Fibroblast of peridontal ligament (primary cell): ENCODE measurements at regions not wholly inside any gene's neighbourhood (a gene's known extent, or its start where the extent isn't known, plus 50 kb on each side); places are given as distances from the start of the nearest gene placed in this dataset.
"Not testable (repeated sequence)": the region's sequence is repeated elsewhere in the genome, so short reads cannot be mapped to it uniquely, and the experiment has no call there.

Experiments
- DNase-seq: peaks from one replicate; pipeline ENCODE4 v3.0.0-alpha.2; 2010; ENCODE audit errors: extremely low read depth

DNA sequence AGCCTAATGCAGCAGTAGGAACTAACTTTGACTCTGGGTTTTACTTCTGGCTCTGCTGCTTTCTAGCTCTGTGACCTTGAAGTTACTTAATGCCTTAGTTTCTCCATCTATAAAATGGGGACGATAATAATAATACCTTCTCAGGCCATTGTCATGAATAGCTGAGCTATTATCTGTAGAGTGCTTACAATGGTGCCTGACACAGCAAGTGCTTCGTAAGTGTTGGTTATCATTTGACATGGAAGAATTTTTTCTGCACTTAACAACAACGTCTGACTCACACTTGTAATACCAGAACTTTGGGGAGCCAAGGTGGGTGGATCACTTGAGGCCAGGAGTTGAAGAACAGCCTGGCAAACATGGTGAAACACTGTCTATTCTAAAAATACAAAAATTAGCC, 140.5 kb downstream of the ARL4A start:
- no peak for DNase-seq

DNA sequence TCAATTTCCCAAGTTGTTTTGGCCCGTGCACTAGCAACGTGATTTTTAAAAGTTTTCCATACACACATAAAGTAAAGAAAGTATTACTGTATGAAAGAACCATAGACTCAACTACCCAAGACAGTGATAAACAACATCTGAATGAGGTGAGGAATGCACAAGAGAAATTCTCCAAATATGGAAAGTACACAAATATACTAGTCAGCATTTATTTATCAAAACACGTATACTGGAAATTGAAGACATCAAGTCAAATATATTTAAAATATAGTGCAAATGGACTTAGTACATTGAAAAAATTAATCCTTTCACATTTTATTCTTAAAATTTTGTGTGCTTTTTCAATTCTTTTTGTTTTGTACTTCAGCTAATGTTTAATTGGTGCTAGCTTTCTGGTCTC, 143.6 kb downstream of the ARL4A start:
- DNase-seq: no peak

DNA sequence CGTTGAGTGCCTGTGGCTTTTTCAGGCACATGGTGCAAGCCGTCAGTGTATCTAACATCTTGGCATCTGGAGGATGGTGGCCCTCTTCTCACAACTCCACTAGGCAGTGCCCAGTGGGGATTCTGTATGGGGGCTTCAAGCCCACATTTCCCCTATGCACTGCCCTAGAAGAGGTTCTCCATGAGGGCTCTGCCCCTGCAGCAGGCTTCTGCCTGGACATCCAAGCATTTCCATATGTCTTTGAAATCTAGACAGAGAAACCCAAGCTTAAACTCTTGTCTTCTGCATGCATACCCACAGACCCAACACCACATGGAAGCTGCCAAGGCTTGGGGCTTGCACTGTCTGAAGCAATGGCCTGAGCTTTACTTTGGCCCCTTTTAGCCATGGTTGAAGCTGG, 146.4 kb downstream of the ARL4A start:
- no peak for DNase-seq

DNA sequence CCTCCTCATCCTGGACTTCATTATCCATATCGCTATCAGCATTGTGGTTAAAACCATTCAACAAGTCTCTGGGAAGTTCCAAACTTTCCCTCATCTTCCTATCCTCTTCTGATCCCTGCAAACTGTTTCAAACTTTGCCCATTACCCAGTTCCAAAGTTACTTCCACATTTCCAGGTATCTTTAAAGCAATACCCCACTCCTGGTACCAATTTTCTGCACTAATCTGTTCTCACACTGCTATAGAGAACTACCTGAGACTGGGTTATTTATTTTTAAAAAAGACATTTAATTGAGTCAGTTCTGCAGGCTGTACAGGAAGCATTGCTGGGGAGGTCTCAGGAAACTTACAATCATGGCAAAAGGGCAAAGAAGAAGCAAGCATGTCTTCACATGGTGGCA, 147.3 kb downstream of the ARL4A start:
- no peak for DNase-seq

DNA sequence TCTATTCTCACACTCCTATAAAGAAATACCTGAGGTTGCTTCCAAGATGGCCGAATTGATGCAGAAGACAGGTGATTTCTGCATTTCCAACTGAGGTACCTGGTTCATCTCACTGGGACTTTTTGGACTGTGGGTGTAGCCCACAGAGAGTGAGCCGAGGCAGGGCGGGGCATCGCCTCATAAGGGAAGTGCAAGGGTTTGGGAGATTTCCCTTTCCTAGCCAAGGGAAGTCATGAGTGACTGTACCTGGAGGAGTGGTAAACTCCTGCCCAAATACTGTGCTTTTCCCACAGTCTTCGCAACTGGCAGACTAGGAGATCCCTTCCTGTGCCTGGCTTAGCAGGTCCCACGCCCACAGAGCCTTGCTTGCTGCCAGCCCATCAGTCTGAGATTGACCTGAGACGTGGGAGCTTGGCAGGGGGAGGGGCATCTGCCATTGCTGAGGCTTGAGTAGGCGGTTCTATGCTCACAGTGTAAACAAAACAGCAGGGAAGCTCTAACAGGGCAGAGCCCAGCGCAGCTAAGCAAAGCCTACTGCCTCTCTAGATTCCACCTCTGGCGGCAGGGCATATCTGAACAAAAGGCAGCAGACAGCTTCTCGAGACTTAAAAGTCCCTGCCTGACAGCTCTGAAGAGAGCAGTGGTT, 152.2 kb downstream of the ARL4A start:
- no peak for DNase-seq

DNA sequence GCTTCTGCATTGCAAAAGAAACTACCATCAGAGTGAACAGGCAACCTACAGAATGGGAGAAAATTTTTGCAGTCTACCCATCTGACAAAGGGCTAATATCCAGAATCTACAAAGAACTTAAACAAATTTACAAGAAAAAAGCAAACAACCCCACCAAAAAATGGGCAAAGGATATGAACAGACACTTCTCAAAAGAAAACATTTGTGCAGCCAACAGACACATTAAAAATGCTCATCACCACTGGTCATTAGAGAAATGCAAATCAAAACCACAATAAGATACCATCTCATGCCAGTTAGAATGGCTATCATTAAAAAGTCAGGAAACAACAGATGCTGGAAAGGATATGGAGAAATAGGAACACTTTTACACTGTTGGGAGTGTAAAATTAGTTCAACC, 157.3 kb downstream of the ARL4A start:
- not testable (repeated sequence) for DNase-seq

DNA sequence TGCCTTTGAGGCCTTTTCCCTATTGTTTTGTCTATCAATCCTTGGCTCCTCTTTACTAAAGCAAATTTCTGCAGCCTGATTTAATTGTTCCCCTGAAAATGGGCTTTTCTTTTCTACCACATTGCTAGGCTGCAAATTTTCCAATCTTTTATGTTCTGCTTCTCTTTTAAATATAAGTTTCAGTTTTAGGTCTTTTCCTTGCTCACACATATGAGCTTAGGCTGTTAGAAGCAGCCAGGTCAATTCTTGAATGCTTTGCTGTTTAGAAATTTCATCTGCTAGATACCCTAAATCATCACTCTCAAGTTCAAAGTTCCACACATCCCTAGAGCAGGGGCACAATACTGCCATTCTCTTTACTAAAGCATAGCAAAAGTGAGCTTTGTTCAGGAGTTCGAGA, 159.6 kb downstream of the ARL4A start:
- DNase-seq: no peak

DNA sequence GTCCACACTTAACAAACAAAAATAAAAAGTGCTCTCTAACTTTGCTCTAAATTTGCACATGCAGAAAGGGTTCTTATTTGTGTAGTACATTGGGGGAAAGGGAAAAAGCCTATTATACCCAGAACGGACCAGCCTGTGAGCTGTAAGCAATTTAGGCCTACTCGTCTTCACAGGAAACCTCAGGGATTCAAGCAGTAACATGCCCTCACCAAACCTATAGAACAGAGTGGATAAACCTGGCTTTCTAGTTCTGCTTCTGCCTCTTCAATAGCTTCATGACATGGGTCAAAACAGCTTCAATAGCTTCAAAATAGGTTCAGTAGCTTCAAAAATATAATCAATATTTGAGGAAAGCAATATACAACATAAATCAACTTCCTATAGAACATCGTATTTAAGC, 163.7 kb downstream of the ARL4A start:
- no peak for DNase-seq

DNA sequence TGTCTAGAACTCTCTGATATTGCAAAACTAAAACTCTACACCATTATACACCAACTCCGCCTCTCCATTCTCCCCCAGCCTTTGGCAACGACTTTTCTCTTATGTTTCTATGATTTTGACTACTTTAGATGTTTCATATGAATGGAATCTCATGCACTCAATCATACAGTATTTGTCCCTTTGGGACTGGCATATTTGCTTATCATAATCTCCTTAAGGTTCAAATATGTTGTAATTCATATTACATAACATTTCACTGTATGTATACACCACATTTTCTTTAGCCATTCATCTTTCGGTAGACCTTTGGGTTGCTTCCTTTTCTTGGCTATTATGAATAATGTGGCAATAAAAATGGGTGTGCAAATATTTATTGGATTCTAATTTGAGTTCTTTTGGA, 164.4 kb downstream of the ARL4A start:
- DNase-seq: peak; percentile 2

DNA sequence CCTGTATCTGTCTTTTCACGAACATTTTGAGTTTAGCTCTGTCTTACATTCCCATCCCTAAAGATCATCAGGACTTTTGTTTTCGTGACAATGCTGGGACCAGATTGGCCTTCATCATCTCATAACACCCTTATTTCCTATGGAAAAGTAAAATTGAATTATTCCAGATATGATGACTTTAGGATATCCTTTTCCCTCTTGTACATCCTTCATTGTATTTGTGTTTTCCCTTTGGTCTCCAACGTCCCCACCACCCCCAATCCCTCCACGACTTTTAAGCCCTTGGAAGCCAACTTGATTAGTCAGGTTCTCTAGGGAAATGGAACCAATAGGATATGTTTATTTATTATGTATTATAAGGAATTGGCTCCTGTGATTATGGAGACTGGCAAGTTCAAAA, 167.6 kb downstream of the ARL4A start:
- DNase-seq: peak; percentile 2

DNA sequence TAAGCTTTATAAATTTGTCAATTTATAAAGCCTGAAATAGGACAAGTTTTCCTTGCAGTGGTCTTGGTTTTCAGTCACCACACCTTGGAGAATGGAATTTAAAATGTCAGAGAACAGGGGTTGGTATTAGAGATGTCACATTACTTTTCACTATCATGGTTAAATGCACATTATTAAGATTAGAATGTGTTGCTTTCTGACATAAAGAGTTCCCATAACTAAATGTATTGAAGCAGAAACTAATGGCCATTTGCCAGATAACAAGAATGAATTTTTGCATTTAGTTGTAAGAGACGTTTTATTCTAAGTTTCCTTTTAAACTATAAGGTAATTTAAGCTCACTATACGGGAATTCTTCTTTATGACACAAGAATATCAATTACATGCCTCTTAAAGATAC, 172.3 kb downstream of the ARL4A start:
- no peak for DNase-seq

DNA sequence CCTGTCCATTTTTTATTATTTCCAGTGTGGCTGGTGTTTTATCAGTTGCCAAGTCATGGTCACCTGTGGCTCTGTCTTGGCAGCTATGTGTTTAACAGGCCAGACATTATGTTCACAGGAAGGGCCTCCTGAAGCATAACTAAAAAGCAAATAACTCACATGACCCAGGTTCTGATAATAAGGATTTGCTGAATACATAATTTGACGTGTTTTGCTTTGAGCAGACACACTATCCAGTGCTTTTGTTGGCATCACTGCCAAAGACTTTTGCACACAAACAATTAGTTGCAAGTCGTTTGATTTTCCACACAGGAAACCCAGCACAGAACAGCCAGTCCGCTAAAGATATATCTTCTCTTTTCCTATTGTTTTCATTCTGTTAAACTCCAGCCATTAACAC, 173.6 kb downstream of the ARL4A start:
- no peak for DNase-seq

DNA sequence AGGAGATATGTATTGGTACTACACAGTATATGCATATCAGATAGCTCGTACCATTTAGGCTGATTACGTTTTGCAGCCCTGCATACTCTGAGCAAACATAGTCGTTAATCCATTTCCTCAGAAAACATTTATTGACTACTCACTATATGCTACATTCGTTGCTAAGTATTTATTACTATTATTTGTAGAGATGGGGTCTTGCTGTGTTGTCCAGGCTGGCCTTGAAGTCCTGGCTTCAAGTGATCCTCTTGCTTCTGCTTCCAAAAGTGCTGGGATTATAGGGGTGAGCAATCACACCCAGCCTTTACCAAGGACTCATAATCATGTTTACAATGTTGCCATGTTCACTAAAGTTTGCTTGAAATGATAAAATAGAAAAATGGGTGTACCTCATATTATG, 174.7 kb downstream of the ARL4A start:
- no peak for DNase-seq

DNA sequence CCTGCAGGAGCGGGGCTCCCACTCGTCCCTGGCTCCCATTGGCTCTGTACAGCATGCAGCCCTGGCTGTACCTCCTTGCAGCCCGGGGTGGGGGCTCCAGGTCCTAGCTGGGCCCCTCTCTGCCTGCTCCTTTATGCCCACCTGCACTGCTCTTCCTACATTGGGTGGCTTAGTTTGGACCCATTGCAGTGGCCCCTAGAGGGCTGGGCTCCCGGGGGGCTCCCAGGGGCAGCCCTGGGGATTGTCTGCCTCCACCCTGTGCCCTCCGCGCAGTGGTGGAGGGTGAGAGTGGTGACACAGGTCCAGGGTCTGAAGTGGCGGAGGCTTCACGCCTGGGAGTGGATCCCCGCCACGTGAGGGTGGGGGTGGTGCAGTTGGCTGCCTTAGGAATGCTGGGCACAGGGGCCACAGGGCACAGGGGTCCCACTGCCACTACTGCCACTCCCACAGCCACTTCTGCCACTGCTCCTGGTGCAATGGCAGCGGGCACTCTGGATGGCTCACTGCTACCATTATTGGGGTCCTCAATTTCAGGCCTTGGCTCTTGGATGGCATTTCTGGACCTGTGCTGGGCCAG, 177.1 kb downstream of the ARL4A start:
- no peak for DNase-seq

DNA sequence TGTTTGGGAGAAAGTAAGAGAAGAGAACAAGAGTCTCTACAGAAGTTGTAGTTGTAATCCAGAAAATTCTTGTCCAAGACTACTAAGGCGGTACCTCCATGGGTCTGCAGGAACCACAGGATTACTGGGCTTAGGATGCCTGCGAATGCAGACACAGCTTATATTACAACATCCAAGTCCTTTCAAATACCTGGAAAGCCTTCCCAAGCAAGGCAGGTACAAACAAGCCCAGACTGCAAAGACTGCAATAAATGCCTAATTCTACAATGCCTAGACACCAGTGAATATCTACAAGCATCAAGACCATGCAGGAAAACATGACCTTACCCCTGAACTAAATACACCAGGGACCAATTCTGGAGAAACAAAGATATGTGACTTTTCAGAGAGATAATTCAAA, 178.2 kb downstream of the ARL4A start:
- no peak for DNase-seq

DNA sequence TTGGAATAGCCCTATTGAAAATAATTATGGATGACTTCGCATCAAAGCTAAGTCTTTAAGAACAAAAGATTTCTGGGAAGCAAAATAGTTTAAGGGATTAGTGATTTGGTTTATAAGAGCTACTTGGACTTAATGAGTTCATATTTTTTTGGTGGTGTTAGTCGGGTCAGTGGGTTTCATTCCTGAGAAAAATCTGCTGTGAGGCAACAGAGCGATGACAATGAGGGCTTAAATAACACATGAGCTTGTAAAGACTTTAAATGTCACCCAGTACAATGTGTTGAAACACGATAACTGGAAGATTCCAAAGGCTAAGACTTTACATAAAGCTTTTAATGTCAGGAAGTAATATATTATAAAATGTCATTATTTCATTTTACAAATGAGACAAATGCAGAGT, 178.8 kb downstream of the ARL4A start:
- DNase-seq: no peak

DNA sequence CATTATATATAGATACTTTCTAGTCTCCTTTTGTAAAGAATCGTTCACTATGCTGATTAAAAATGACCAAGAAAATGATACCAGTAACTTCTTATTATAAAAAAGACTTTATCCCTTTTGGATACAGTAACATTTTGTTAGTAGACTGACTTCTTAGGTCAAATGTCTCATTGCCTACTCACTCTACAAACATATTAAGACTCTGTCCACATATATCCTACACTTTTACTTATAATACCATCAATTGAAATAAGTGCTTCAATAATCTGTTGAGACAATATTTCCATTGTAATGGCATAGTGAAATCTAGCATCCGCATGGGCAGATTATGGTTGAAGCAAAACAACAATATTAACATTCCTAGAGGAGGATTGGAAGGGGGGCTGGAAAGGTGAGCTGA, 180.6 kb downstream of the ARL4A start:
- DNase-seq: no peak

DNA sequence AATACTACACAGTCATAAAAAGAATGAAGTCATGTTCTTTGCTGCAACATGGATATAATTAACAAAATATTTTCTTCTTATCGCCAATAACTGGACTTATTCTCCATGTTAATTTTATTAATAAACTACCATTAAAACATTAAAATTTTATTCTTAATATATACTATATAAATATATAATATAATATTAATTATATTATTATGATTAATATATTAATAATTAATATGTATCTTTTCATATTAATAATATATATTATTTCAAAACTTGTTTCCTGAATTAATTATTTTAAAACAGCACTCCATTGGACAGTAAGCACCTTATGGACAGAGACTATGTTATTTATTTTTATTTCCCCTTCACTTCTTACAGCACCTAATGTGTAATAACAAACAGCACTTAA, 182.8 kb downstream of the ARL4A start:
- DNase-seq: no peak

DNA sequence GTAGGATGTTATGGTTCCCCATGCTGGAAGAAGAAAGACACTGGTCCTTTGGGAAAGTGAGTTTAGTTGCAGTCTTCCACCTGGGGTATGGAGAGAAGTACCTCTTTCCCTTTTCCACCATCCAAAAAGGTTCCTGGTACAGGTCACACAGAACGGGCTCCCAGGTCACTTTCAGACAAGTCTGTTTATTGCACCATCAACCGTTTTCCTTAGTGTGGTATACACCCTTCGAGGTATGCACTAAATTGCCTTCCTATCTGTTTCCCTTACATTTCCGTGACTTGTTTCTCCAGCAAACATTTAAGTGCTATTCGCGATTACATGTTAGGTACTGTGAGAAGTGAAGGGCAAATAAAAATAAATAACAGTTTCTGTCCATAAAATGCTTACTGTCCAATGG, 185.1 kb downstream of the ARL4A start:
- DNase-seq: no peak

DNA sequence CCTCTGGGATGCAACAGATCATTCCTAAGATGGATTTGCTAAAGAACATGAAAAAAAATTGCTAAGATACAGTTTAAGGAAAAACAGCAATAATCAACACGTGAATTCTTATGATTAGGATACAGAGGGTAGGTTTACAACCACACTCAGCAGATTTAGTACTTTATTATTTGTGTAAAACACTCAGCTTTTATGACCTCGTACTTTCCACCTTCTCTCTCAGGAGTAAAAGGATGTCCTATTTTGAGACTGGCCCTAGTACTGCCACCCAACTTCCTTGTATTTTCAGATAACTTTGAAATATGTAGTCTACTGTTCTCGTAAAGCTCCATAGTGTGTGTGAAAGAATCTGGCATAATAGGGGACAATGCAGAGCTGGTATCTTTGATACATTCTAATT, 186.1 kb downstream of the ARL4A start:
- DNase-seq: no peak

DNA sequence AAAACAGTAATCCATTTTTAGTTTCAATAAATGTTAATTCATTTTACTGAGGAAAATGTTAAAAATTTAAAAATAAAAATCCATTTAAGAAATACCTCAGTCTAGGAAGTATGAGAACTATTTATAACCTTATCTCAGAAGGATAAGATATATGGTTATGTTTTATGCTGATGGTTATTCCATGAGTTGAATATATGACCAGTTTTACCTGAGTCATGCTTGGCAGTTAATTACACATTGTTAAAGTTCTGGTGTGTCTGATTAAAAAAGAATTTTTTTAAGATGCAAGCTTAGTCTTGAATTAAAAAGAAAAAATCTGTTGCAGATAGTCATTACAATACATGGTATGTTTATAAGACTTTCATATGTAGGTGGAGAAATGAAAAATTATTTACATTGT, 191.7 kb downstream of the ARL4A start:
- DNase-seq: no peak

DNA sequence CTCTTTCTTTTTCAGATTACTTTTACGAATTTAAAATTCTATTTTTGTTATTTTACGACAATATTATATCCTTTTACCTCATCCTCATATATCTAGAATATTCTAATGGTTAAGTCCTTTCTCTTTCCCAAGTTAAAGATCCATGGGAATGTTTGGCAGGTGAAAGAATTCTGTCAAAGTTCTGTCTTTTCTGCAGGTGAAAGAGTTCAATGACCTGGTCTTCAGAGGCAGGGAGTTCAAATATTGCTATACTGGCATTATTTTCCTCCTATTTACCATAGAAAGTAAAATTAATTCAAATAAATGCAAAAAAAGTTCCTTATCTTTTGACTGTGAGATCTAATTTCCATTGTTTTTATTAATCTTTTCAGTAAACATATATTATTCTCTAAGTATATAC, 194.3 kb downstream of the ARL4A start:
- no peak for DNase-seq

DNA sequence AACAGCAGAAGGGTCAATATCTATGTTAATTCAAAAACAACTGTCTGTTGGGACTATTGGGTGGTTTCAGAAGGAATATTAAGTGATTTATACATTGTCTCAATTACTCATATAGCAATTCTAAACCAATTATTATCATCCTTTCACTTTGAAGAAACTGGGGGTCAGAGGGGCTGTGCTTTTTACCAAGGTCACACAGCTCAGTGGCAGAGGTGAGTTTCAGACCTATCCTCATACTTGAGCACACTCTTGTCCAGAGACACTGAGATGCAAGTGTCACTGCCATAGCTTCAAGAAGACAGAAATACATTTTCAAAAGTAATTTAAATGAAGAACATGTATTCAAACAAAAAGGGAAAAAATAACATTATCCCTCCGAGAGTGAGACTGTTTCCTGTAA, 195.3 kb downstream of the ARL4A start:
- no peak for DNase-seq

DNA sequence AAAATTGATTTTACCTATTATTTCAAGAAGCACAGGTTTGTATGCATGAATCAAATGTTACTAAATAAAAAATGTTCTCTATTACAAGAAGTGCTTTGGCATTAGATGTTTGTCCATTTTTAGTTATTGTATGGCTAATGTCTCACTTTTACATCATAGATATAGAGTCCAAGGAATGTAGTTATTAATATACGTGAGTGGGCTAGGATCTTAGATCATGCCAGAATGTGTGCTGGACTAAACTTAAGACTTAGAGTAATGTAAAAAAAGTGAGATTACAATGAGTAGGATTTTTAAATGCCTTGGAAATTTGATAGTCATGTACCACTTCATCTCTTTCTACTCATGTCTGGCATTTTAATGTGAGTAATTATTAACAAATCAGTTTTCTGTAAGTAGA, 196.6 kb downstream of the ARL4A start:
- DNase-seq: no peak
